H1 (cell line): ENCODE measurements at regions not wholly inside any gene's neighbourhood (a gene's known extent, or its start where the extent isn't known, plus 50 kb on each side); places are given as distances from the start of the nearest gene placed in this dataset.

Experiments
- CTCF ChIA-PET: fragments of 300-600 bp; sonication (Branson Sonifier 250); formaldehyde crosslinking; loops from one replicate; lab custom pipeline; 2021; ENCODE audit not compliant: partially characterized antibody; lab: Charles Lee
- POLR2A ChIA-PET: fragments of 300-600 bp; sonication (Branson Sonifier 250); formaldehyde crosslinking; loops from one replicate; lab custom pipeline; 2021; ENCODE audit warnings: inconsistent platforms; ENCODE audit not compliant: partially characterized antibody; lab: Charles Lee
- DNase-seq, 2 experiments: peaks; one replicate each; pipeline versions ENCODE4 v3.0.0 to v3.0.0-alpha.2; 2010 to 2022; ENCODE audit warnings: low spot score in 2 of 2, low read depth in 1 of 2, mixed read lengths in 1 of 2
- FAIRE-seq: peaks from 2 replicates; lab custom pipeline; 2011; peaks lifted over from hg19 to GRCh38; lab: Jason Lieb, UNC
- H2AFZ ChIP-seq: 2 replicates; pipeline ENCODE4 v1.8.1; 2012; ENCODE audit warnings: low read length, inconsistent platforms
- H2AK5ac ChIP-seq: 2 replicates; pipeline ENCODE4 v1.6.1; 2013; ENCODE audit warnings: low read depth, low read length
- H2BK120ac ChIP-seq: replicated peaks from 2 replicates; pipeline ENCODE3; 2013; ENCODE audit warnings: low read depth, low read length, inconsistent platforms
- H2BK12ac ChIP-seq: 2 replicates; pipeline ENCODE4 v1.6.1; 2013; ENCODE audit warnings: low read depth, low read length
- H2BK15ac ChIP-seq: 2 replicates; pipeline ENCODE4 v1.6.1; 2013; ENCODE audit warnings: low read length
- H2BK20ac ChIP-seq: 2 replicates; pipeline ENCODE4 v1.6.1; 2013; ENCODE audit warnings: low read length
- H2BK5ac ChIP-seq: 2 replicates; pipeline ENCODE4 v1.6.1; 2013; ENCODE audit warnings: low read depth, low read length
- H3K14ac ChIP-seq: 2 replicates; pipeline ENCODE4 v1.6.1; 2013; ENCODE audit warnings: inconsistent platforms; ENCODE audit not compliant: insufficient read length
- H3K18ac ChIP-seq: 2 replicates; pipeline ENCODE4 v1.6.1; 2013; ENCODE audit warnings: low read length; ENCODE audit errors: extremely low read depth
- H3K23ac ChIP-seq: 2 replicates; pipeline ENCODE4 v1.6.1; 2013; ENCODE audit warnings: inconsistent platforms; ENCODE audit not compliant: insufficient read length
- H3K23me2 ChIP-seq: 2 replicates; pipeline ENCODE4 v1.6.1; 2013; ENCODE audit warnings: low read depth, low read length
- H3K27ac ChIP-seq: 2 replicates; pipeline ENCODE4 v1.6.1; 2011; ENCODE audit warnings: low read depth, low read length, inconsistent platforms
- H3K27me3 ChIP-seq, 4 experiments: replicated peaks in 1 of 4; 1 replicate in 1 of 4; 2 replicates in 3 of 4; pipeline versions ENCODE4 v1.6.1 to v1.8.1; 2011 to 2013; ENCODE audit warnings: low read length in 3 of 4, mild to moderate bottlenecking in 3 of 4, inconsistent platforms in 2 of 4, mixed read lengths in 2 of 4, moderate library complexity in 1 of 4; ENCODE audit not compliant: control insufficient read depth in 3 of 4, insufficient read depth in 3 of 4; ENCODE audit errors: extremely low read depth in 1 of 4
- H3K36me3 ChIP-seq, 4 experiments: 2 replicates each; pipeline versions ENCODE4 v1.6.1 to v1.8.1; 2011 to 2013; ENCODE audit warnings: mild to moderate bottlenecking in 4 of 4, low read length in 3 of 4, moderate library complexity in 2 of 4, control low read depth in 1 of 4, inconsistent platforms in 1 of 4; ENCODE audit not compliant: insufficient read depth in 4 of 4, control insufficient read depth in 2 of 4
- H3K4ac ChIP-seq: replicated peaks from 2 replicates; pipeline ENCODE3; 2013; ENCODE audit warnings: low read length, low read depth, mixed read lengths, inconsistent platforms; ENCODE audit not compliant: insufficient read length
- H3K4me1 ChIP-seq, 4 experiments: replicated peaks in 1 of 4; 1 replicate in 1 of 4; 2 replicates in 3 of 4; pipeline versions ENCODE4 v1.6.1 to v1.8.1; 2011 to 2013; ENCODE audit warnings: low read length in 3 of 4, inconsistent platforms in 2 of 4, mixed read lengths in 1 of 4; ENCODE audit not compliant: insufficient read depth in 4 of 4, control insufficient read depth in 3 of 4
- H3K4me2 ChIP-seq, 2 experiments: 2 replicates each; pipeline versions ENCODE4 v1.6.1 to v1.8.1; 2011 to 2013; ENCODE audit warnings: low read depth in 2 of 2, low read length in 2 of 2, control low read depth in 1 of 2, inconsistent platforms in 1 of 2, mild to moderate bottlenecking in 1 of 2; ENCODE audit not compliant: insufficient read depth in 1 of 2
- H3K4me3 ChIP-seq, 4 experiments: fragments of 200-600, 300-600 bp in 1 of 4; sonication (generic), shearing (Covaris generic), sonication (Bioruptor Twin) in 1 of 4; 2 replicates each; pipeline versions ENCODE4 v1.5.1 to v1.8.1; 2011 to 2016; ENCODE audit warnings: low read length in 4 of 4, low read depth in 3 of 4, control low read depth in 2 of 4, inconsistent platforms in 2 of 4, mild to moderate bottlenecking in 2 of 4, mixed read lengths in 1 of 4, moderate library complexity in 1 of 4; ENCODE audit not compliant: insufficient read depth in 2 of 4; ENCODE audit errors: extremely low read depth in 1 of 4
- H3K56ac ChIP-seq: replicated peaks from 2 replicates; pipeline ENCODE3; 2013; ENCODE audit warnings: low read depth, mild to moderate bottlenecking, mixed read lengths, low read length, inconsistent platforms; ENCODE audit not compliant: insufficient read length
- H3K79me1 ChIP-seq: 2 replicates; pipeline ENCODE4 v1.6.1; 2013; ENCODE audit warnings: low read depth, low read length, control low read depth
- H3K79me2 ChIP-seq, 2 experiments: 2 replicates each; pipeline versions ENCODE4 v1.6.1 to v1.8.1; 2012 to 2013; ENCODE audit warnings: low read length in 2 of 2, mild to moderate bottlenecking in 2 of 2, inconsistent platforms in 1 of 2; ENCODE audit not compliant: insufficient read depth in 2 of 2, control insufficient read depth in 1 of 2
- H3K9ac ChIP-seq, 4 experiments: replicated peaks in 1 of 4; 1 replicate in 1 of 4; 2 replicates in 3 of 4; pipeline versions ENCODE4 v1.6.1 to v1.8.1; 2011 to 2013; ENCODE audit warnings: low read depth in 3 of 4, low read length in 3 of 4, control low read depth in 2 of 4, mild to moderate bottlenecking in 2 of 4, moderate library complexity in 2 of 4, inconsistent platforms in 1 of 4; ENCODE audit errors: extremely low read depth in 1 of 4
- H3K9me3 ChIP-seq, 2 experiments: 2 replicates each; pipeline versions ENCODE4 v1.6.1 to v1.8.1; 2012 to 2013; ENCODE audit warnings: mild to moderate bottlenecking in 2 of 2, moderate library complexity in 2 of 2, control low read depth in 1 of 2, inconsistent platforms in 1 of 2, low read depth in 1 of 2, low read length in 1 of 2, mixed read lengths in 1 of 2; ENCODE audit not compliant: insufficient read depth in 2 of 2
- H4K20me1 ChIP-seq, 2 experiments: replicated peaks in 1 of 2; 2 replicates each; pipeline versions ENCODE3 to v1.8.1; 2011 to 2013; ENCODE audit warnings: inconsistent platforms in 2 of 2, low read length in 2 of 2, mild to moderate bottlenecking in 1 of 2; ENCODE audit not compliant: insufficient read depth in 2 of 2, control insufficient read depth in 1 of 2
- H4K5ac ChIP-seq: 2 replicates; pipeline ENCODE4 v1.6.1; 2013; ENCODE audit warnings: low read length, low read depth, mixed read lengths, inconsistent platforms; ENCODE audit not compliant: insufficient read length
- H4K8ac ChIP-seq: 2 replicates; pipeline ENCODE4 v1.8.0; 2013; ENCODE audit warnings: mild to moderate bottlenecking, moderate library complexity, low read length, inconsistent platforms; ENCODE audit not compliant: insufficient read depth; ENCODE audit errors: extremely low read depth
- H4K91ac ChIP-seq: replicated peaks from 2 replicates; pipeline ENCODE3; 2013; ENCODE audit warnings: low read length, mixed read lengths, inconsistent platforms; ENCODE audit not compliant: insufficient read length
- ATF3 ChIP-seq: IDR thresholded peaks from 2 replicates; pipeline ENCODE4 v1.6.1; 2011; ENCODE audit warnings: low read depth, mild to moderate bottlenecking, low read length; ENCODE audit not compliant: insufficient read depth
- BACH1 ChIP-seq: IDR thresholded peaks from 2 replicates; pipeline ENCODE4 v1.6.1; 2012; ENCODE audit warnings: low read length, improper control_type of control experiment
- CHD1 ChIP-seq: IDR thresholded peaks from 2 replicates; pipeline ENCODE4 v1.6.1; 2012; ENCODE audit warnings: low read depth, low read length, improper control_type of control experiment
- CHD2 ChIP-seq: IDR thresholded peaks from 2 replicates; pipeline ENCODE4 v1.6.1; 2012; ENCODE audit warnings: low read length, improper control_type of control experiment
- EGR1 ChIP-seq: IDR thresholded peaks from 2 replicates; pipeline ENCODE4 v1.6.1; 2011; ENCODE audit warnings: low read depth, low read length, borderline replicate concordance
- GTF2F1 ChIP-seq: IDR thresholded peaks from 2 replicates; pipeline ENCODE4 v1.6.1; 2012; ENCODE audit warnings: low read depth, low read length, improper control_type of control experiment, borderline replicate concordance
- HDAC2 ChIP-seq, 2 experiments: fragments of 300-600 bp in 1 of 2; sonication (generic) in 1 of 2; IDR thresholded peaks; 2 replicates each; pipeline ENCODE4 v1.6.1; 2011 to 2012; ENCODE audit warnings: low read depth in 2 of 2, low read length in 2 of 2, mild to moderate bottlenecking in 2 of 2, moderate library complexity in 2 of 2, borderline replicate concordance in 1 of 2, inconsistent platforms in 1 of 2
- JUND ChIP-seq: IDR thresholded peaks from 2 replicates; pipeline ENCODE4 v1.6.1; 2011; ENCODE audit warnings: mild to moderate bottlenecking, improper control_type of control experiment, low read length
- KDM1A ChIP-seq: fragments of 200-600, 300-600 bp; sonication (generic); IDR thresholded peaks from 2 replicates; pipeline ENCODE4 v1.7.1; 2016; ENCODE audit warnings: mild to moderate bottlenecking, low read length, borderline replicate concordance
- POLR2AphosphoS5 ChIP-seq: IDR thresholded peaks from 2 replicates; pipeline ENCODE4 v1.6.1; 2011; ENCODE audit warnings: low read depth, low read length
- RFX5 ChIP-seq: IDR thresholded peaks from 2 replicates; pipeline ENCODE4 v1.6.1; 2011; ENCODE audit warnings: low read depth, low read length, improper control_type of control experiment, borderline replicate concordance
- SIRT6 ChIP-seq: IDR thresholded peaks from one replicate; pipeline ENCODE4 v1.7.1; 2012; ENCODE audit warnings: low read length, inconsistent platforms
- SP1 ChIP-seq: IDR thresholded peaks from 2 replicates; pipeline ENCODE4 v1.6.1; 2011; ENCODE audit warnings: low read depth, low read length
- TAF7 ChIP-seq: optimal IDR thresholded peaks from 2 replicates; pipeline ENCODE3; 2011; ENCODE audit warnings: low read depth, mild to moderate bottlenecking, inconsistent platforms, low read length, moderate library complexity, borderline replicate concordance
- WGBS, 2 experiments: shearing (Covaris generic) in 1 of 2; methylation state at CpG; one replicate each; pipeline versions ENCODE4 v1.1.6 to v1.1.7; 2013 to 2015; ENCODE audit warnings: low lambda C conversion rate in 2 of 2, mixed read lengths in 2 of 2, inconsistent platforms in 1 of 2, low coverage in 1 of 2, missing lambda C conversion rate in 1 of 2; ENCODE audit not compliant: insufficient replicate concordance in 2 of 2, insufficient coverage in 1 of 2, insufficient read length in 1 of 2; ENCODE audit errors: extremely low coverage in 1 of 2, missing lambda C conversion rate in 1 of 2; 5-methylcytosine and 5-hydroxymethylcytosine counted together
- TF ChIP-seq, protein P1 (sequence below): IDR thresholded peaks from 2 replicates; pipeline ENCODE4 v1.6.1; 2012; ENCODE audit warnings: inconsistent platforms

DNA sequence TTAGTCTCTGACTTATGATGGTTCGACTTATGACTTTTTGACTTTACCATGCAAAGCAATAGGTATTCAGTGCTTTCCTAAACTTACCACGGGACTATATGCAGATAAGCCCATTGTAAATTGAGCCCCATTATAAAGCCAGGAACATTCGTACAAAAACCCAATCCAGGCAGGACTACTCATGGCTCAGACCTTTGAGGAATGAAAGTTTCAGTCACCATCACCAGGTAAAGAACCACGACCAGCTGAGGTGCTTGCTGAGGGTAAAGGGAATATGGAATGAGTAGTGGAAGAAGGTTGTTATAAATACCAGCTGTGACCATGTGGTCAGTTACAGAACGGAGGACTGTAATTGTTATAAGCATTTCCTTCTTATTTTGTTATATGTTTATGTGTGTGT is 54.9 kb upstream of the BNC1 start:
- no peaks in the 10 kb centered on the region for H3K4me1 ChIP-seq
- no peak overlapping the region for H3K18ac ChIP-seq
- H4K5ac ChIP-seq: no peak overlapping the region
- ChIA-PET POLR2A (no interaction called here), CTCF (interaction anchor here (1.1 kb wide), 2 partner anchors 10 to 97 kb away, joined by 3 read pairs; no protein-coding TSS in a partner anchor)
- H2BK15ac ChIP-seq: no peak overlapping the region
- no peak overlapping the region for H2BK20ac ChIP-seq
- no peaks in the 10 kb centered on the region for H3K9me3 ChIP-seq
- no peak overlapping the region for H3K27ac ChIP-seq
- no peak overlapping the region for H3K9ac ChIP-seq
- H2BK120ac ChIP-seq: no peak overlapping the region
- no peak overlapping the region for H4K8ac ChIP-seq
- H3K4me2 ChIP-seq: no peak overlapping the region
- no peaks in the 10 kb centered on the region for H3K27me3 ChIP-seq
- no peaks in the 10 kb centered on the region for H3K79me1 ChIP-seq
- H3K36me3 ChIP-seq: no peaks in the 10 kb centered on the region
- H3K79me2 ChIP-seq: no peaks in the 10 kb centered on the region
- 82% methylated on average over 5 of the region's 5 CpGs; no CpG with 5 or more reads in 1 of the 2 experiments for WGBS, 2 experiments
- H4K91ac ChIP-seq: no peak overlapping the region
- no peaks in the 10 kb centered on the region for H4K20me1 ChIP-seq
- H3K14ac ChIP-seq: no peak overlapping the region
- FAIRE-seq (no peak), DNase-seq (no peak)
- no peak overlapping the region for H2AK5ac ChIP-seq
- no peak overlapping the region for H3K56ac ChIP-seq
- H2AFZ ChIP-seq: no peak overlapping the region
- H3K23ac ChIP-seq: no peak overlapping the region
- H2BK12ac ChIP-seq: no peak overlapping the region
- H3K23me2 ChIP-seq: no peaks in the 10 kb centered on the region
- no peak overlapping the region for H3K4me3 ChIP-seq
- H3K4ac ChIP-seq: no peak overlapping the region
- H2BK5ac ChIP-seq: no peak overlapping the region
- TF ChIP-seq TAF7: no peak
- TF ChIP-seq, protein P1, sequence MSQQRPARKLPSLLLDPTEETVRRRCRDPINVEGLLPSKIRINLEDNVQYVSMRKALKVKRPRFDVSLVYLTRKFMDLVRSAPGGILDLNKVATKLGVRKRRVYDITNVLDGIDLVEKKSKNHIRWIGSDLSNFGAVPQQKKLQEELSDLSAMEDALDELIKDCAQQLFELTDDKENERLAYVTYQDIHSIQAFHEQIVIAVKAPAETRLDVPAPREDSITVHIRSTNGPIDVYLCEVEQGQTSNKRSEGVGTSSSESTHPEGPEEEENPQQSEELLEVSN: no peak
- no peak for TF ChIP-seq HDAC2 (IDR thresholded peaks at IDR 0.05; ENCODE audit: borderline replicate concordance in 1 of 2, low read depth in 2 of 2, low read length in 2 of 2)
- no peak for TF ChIP-seq KDM1A
- TF ChIP-seq ATF3: no peak
- TF ChIP-seq SIRT6: no peak
- no peak for TF ChIP-seq GTF2F1
- TF ChIP-seq BACH1: no peak
- TF ChIP-seq JUND: no peak
- no peak for TF ChIP-seq EGR1
- TF ChIP-seq POLR2AphosphoS5: no peak
- no peak for TF ChIP-seq CHD1
- no peak for TF ChIP-seq SP1
- TF ChIP-seq CHD2: no peak
- TF ChIP-seq RFX5: no peak
